ENCODE measurements at regions not wholly inside any gene's neighbourhood (a gene's known extent, or its start where the extent isn't known, plus 50 kb on each side); places are given as distances from the start of the nearest gene placed in this dataset.

DNA sequence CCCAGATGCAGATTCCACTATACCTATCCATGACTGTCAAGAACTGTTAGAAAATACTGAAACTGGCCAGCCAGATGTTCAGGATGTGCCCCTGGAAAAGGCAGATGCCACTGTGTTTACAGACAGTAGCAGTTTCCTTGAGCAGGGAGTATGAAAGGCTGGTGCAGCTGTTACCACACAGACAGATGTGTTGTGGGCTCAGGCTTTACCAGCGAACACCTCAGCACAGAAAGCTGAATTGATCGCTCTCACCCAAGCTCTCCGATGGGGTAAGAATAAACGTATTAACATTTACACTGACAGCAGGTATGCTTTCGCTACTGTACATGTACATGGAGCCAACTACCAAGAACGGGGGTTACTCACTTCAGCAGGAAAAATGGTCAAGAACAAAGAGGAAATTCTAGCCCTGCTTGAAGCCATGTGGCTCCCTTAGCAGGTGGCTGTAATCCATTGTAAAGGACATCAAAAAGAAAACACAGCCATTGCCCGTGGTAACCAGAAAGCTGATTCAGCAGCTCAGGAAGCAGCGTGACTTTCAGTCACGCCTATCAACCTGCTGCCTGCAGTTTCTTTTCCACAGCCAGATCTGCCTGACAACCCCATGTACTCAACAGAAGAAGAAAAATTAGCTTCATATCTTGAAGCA, 459.7 kb upstream of the HTR1E start:
- TF ChIP-seq, protein P1, sequence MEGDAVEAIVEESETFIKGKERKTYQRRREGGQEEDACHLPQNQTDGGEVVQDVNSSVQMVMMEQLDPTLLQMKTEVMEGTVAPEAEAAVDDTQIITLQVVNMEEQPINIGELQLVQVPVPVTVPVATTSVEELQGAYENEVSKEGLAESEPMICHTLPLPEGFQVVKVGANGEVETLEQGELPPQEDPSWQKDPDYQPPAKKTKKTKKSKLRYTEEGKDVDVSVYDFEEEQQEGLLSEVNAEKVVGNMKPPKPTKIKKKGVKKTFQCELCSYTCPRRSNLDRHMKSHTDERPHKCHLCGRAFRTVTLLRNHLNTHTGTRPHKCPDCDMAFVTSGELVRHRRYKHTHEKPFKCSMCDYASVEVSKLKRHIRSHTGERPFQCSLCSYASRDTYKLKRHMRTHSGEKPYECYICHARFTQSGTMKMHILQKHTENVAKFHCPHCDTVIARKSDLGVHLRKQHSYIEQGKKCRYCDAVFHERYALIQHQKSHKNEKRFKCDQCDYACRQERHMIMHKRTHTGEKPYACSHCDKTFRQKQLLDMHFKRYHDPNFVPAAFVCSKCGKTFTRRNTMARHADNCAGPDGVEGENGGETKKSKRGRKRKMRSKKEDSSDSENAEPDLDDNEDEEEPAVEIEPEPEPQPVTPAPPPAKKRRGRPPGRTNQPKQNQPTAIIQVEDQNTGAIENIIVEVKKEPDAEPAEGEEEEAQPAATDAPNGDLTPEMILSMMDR (IDR thresholded peaks at IDR 0.05), result no peak
- TF ChIP-seq POLR2A (IDR thresholded peaks at IDR 0.05), result no peak
